Activated CD4-positive, alpha-beta T cell treated with anti-CD3 and anti-CD28 coated beads, Interleukin-2, amount 50 U/mL, for 1 hour (primary cell): ENCODE measurements at regions not wholly inside any gene's neighbourhood (a gene's known extent, or its start where the extent isn't known, plus 50 kb on each side); places are given as distances from the start of the nearest gene placed in this dataset.
"Not testable (repeated sequence)": the region's sequence is repeated elsewhere in the genome, so short reads cannot be mapped to it uniquely, and the experiment has no call there.

Experiments
- DNase-seq: peaks from one replicate; pipeline ENCODE4 v3.0.0-alpha.2; 2020

- DNase-seq: no peak
Measured at GRCh38 chr2:118791483-118791882, 56.0 kb downstream of the EN1 start.

DNA sequence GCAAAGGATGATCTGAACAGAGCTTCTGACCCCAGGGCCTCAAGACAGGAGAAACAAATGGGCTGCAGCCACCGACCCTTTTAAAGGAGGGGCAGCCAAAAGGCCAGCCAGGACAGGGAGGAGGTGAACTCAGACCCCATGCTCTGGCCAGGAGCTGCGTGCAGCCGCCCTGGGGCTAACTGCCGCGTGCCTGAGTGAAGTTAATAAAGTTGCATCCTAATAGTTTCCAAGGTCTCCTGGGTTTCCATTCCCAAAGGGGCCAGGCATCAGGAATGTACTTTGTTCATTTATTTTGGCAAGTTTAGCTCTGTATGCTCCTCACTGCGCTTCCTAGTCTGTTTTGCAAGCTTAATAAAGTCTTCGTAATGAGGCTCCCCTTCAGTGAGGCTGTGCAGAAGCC is 60.7 kb downstream of the EN1 start:
- DNase-seq: no peak

- DNase-seq: no peak
Measured at GRCh38 chr2:118784860-118785259, 62.6 kb downstream of the EN1 start.

DNA sequence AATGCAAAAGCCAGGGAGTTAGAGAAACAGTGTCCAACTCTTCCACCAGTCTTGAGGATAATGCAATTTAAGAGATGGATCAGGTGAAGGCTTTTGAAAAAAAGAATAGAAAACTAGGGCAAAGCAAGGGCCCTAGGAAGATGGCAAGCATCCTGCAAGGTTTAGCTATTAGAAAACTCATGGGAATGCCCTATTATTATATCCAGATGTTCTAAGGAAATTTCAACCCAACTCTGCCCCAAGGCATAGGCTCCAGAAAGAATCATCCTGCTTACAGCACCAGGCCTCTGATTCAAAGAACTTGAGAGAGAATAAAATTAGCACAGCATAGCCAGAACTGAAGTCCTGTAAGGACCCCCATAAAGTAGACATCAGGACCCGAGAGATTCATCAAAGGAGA is 68.1 kb downstream of the EN1 start:
- no peak for DNase-seq

GRCh38 chr2:118774458-118775133 is 72.9 kb downstream of the EN1 start:
- DNase-seq: no peak

DNA sequence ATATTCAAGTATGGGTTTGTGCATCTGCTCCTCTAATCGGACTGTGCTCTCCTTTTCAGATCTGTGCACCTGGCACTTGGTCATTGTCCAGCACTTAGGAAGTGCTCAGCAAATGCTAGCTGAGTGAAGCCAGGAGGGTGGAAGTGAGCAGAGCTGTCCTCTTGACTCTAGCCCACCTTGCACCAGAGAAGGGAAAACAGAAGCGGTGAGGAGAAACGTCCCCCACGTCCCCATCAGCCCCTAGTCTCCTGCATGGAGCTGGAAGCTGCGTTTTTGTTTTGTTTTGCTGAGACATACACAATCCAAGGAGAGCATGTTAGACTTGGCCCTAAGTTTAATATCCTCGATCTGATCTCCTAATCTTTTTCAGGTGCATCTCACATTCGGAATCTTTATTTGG is 73.6 kb downstream of the EN1 start:
- no peak for DNase-seq

GRCh38 chr2:118772487-118773200 is 74.8 kb downstream of the EN1 start:
- no peak for DNase-seq

DNA sequence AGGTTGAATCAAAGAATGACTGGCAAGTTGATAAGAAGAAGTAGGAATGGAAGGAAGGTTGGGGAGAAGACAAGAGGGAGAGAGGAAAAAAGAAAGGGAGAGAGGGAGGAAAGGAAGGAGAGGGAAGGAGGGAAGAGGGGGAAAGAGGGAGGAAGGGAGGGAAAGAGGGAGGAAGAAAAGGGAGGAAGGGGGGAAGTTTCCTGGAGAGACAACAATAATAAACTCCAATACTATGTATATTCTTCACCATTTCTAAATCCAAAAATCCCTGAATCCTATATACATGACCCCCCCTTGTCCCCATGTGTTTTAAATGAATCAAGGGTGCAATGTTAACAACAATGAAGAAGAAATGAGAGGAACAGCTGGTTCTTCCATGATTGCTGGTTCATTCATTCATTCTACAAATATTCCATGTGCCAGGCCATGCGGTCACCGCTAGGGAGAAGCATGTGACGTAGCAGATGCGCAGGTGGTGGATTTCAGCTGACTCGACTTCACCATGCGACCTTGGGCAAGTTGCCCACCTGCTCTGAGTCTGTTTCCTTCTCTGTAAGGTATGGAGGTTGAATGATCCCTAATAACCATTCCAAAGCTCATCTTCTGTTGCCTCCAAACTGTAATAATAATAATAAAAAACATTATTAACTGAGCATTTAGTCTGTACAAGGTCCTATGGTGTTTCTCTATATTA is 77.6 kb downstream of the EN1 start:
- DNase-seq: no peak

- DNase-seq: no peak
Measured at GRCh38 chr2:118766871-118767270, 80.6 kb downstream of the EN1 start.

- DNase-seq: no peak
Measured at GRCh38 chr2:118764855-118765254, 82.6 kb downstream of the EN1 start.

DNA sequence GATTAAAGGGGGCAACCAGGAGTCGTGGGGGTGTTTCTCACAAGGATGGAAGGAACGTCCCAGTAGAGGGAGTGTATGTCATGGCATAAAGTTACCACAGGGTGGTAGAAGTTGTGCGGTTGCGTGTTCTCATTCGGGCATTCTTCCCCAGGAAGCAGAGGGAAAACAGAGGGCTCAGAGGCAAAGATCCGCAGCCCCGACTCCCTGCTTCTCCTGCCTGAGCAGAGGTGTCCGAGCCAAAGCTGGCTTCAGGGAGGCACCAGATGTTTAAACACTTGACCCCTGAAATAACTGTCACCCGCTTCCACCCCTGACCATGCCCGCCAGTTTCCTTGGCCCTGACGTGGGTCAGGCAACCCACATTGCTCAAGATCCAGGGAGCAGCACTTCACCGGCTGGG is 83.7 kb downstream of the EN1 start:
- DNase-seq: no peak

DNA sequence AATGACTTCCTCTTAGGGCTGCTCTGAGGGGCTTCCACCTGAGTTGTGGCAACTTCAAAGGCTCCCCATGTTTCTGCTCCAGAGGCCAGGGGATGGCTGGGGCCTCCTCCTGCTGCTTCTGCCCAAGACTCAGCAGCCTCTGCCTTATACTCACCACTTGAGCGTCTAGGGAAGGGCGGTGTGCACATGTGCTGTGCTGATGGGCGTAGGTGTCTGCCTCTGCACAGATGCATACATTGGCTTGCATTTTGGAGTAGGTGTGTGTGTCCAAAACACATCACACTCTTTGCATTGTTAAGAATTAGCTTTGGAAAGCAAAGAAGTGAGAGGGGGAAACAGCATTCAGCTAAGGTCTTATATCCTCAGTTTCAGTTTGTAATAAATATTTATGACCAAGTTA is 85.2 kb downstream of the EN1 start:
- DNase-seq: no peak

DNA sequence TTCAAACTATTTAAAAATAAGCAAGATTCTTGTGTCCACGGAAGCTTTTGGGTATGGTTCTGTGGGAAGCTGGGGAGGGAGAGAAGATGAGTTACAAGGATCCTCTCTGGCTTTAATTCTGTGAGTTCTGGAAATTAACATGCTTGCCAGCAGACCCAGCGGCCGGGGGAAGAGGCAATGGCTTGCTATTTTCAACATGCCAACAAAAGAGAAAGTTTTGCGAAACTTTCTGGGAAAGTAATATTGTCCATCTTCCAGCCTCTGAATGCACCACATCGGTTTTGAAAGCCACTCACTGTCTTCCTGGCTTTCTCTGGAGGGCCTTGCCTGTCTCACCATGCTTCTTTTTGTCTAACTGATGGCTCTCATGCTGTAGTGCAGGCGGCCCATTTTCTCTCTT is 85.7 kb downstream of the EN1 start:
- DNase-seq: no peak

GRCh38 chr2:118755901-118756300 is 91.5 kb downstream of the EN1 start:
- no peak for DNase-seq

DNA sequence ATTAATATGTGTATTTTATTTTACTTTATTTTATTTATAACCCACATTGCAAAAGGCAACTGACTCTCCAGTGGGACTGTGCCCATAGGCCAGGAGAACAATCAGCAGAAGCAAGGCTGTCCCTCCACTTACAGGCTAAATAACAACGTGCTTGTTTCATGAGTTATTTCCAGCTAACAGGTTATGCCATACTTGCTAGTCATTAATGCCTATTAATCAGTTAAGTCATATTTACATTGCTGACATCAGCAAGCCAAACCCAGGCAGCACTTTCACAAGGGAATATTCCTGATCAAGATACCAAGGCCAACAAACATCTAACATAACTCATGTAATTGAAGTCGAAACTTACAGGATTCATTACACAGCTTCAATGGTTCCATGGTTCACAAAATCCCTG is 92.1 kb downstream of the EN1 start:
- no peak for DNase-seq

- DNase-seq: no peak
Measured at GRCh38 chr2:118752762-118753429, 94.6 kb downstream of the EN1 start.

DNA sequence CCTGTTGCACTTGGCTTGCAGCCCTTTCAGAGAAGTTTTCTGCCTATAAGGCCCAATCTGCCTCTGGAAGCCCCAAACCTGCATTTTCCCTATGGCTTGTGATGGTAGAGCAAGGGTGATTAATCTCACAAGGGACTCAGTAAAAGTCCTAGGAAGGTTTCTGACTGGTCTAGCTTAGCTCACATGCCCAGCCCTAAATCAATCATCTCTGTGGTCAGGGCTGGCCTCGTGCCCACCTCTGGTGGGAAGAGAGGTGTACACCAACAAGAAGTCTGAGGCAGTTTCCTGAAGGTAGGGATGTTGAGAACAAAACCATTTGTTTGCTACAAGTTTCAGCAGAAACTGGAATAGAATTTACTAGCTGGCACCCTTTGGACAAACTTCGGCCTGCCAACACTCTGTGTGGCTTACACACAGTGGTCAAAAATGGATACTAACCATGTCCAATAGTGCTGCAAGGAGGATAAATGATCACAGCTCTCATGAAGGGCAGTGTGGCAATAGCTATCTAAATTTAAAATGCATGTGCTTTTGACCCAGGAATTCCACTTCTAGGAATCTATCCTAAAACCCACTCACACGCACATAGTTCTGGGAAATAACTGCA is 96.4 kb downstream of the EN1 start:
- no peak for DNase-seq

DNA sequence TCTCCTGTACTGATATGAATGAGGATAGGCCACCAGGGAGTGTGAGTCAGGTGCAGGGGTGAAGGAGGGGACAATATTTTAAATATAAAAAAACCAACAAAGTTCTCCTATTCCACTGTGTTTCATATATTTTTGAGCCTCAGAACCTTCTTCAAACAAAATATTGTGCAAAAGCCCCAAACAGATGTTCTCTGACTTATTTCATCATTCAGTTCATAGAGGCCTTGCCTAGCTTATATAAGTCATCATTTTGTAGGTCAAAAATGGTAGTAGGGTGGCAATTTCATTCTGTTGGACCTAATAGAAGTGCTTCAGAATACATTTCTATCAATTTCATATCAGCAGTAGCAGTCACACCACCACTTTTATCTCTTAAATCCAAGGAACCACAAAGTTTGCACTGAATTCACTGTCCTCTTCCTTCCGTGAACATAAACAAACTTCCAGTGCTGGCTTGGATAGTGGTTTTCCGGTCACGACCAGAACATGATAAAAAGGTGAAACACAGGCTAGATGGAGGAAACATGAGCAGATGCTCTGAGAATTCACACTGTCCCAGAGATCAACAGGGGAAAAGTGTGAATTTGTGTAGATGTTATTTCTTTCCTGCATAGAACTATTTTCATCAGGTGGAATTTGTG is 99.1 kb downstream of the EN1 start:
- DNase-seq: no peak

GRCh38 chr2:118747637-118748036 is 99.8 kb downstream of the EN1 start:
- no peak for DNase-seq

- DNase-seq: no peak
Measured at GRCh38 chr2:118747066-118747465, 100.4 kb downstream of the EN1 start.

- not testable (repeated sequence) for DNase-seq
Measured at GRCh38 chr2:118744682-118745181, 102.7 kb downstream of the EN1 start.

GRCh38 chr2:118738524-118739308 is 108.7 kb downstream of the EN1 start:
- no peak for DNase-seq
